GM12872 (cell line): ENCODE measurements at regions not wholly inside any gene's neighbourhood (a gene's known extent, or its start where the extent isn't known, plus 50 kb on each side); places are given as distances from the start of the nearest gene placed in this dataset.

Experiments used
- CTCF ChIP-seq: IDR thresholded peaks from 3 replicates; pipeline ENCODE4 v1.5.1; 2011; ENCODE audit warnings: low read depth, mild to moderate bottlenecking, low read length, moderate library complexity; ENCODE audit not compliant: insufficient read depth

- no peak for TF ChIP-seq CTCF
Measured at GRCh38 chr1:229056046-229056445, 214.9 kb upstream of the RAB4A start.

GRCh38 chr1:229058111-229058561, 212.8 kb upstream of the RAB4A start:
- TF ChIP-seq CTCF = no peak

GRCh38 chr1:229058729-229059128, 212.2 kb upstream of the RAB4A start:
- no peak for TF ChIP-seq CTCF

- no peak for TF ChIP-seq CTCF
Measured at GRCh38 chr1:229059671-229060539, 211.0 kb upstream of the RAB4A start.

- no peak for TF ChIP-seq CTCF
Measured at GRCh38 chr1:229062135-229062534, 208.8 kb upstream of the RAB4A start.

GRCh38 chr1:229063154-229063773, 207.6 kb upstream of the RAB4A start:
- TF ChIP-seq CTCF = no peak

GRCh38 chr1:229064320-229065168, 206.4 kb upstream of the RAB4A start:
- TF ChIP-seq CTCF = no peak
